BLaER1 (cell line): ENCODE measurements at regions not wholly inside any gene's neighbourhood (a gene's known extent, or its start where the extent isn't known, plus 50 kb on each side); places are given as distances from the start of the nearest gene placed in this dataset.
"Not testable (repeated sequence)": the region's sequence is repeated elsewhere in the genome, so short reads cannot be mapped to it uniquely, and the experiment has no call there.

Experiments used
- H3K27ac ChIP-seq: shearing (Covaris generic); formaldehyde crosslinking; 2 replicates; pipeline ENCODE4 v1.8.1; 2022
- H3K27me3 ChIP-seq: shearing (Covaris generic); formaldehyde crosslinking; 2 replicates; pipeline ENCODE4 v1.8.1; 2022
- H3K36me3 ChIP-seq: shearing (Covaris generic); formaldehyde crosslinking; 2 replicates; pipeline ENCODE4 v1.8.1; 2022
- H3K4me1 ChIP-seq: shearing (Covaris generic); formaldehyde crosslinking; 2 replicates; pipeline ENCODE4 v1.8.1; 2022
- H3K4me2 ChIP-seq: shearing (Covaris generic); formaldehyde crosslinking; 2 replicates; pipeline ENCODE4 v1.8.1; 2022
- H3K4me3 ChIP-seq: shearing (Covaris generic); formaldehyde crosslinking; 2 replicates; pipeline ENCODE4 v1.8.1; 2022
- H3K9ac ChIP-seq: shearing (Covaris generic); formaldehyde crosslinking; 2 replicates; pipeline ENCODE4 v1.8.1; 2022
- H3K9me3 ChIP-seq: shearing (Covaris generic); formaldehyde crosslinking; 2 replicates; pipeline ENCODE4 v1.8.1; 2022
- H4K20me1 ChIP-seq: shearing (Covaris generic); formaldehyde crosslinking; 2 replicates; pipeline ENCODE4 v1.8.1; 2022
- Cebpa-rat ChIP-seq: shearing (Covaris generic); IDR thresholded peaks from 2 replicates; pipeline ENCODE4 v1.8.1; 2022

DNA sequence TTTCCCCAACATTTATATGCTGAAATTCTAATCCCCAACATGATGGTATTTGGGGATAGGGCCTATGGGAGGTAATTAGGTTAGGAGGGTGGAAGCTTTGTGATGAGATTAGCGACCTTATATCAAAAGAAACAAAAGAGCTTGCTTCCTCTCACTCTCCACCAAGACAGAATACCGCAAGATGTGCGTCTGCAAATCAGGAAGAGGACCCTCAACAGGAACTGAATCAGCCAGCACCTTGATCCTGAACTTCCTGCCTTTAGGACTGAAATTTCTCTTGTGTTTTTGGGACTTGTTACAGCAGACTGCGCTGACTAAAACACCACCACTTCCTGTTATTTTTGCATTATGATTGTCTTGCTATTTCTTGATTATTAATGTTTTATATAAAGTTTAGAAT lies 1889.4 kb downstream of the C4orf33 start:
- H3K27me3 ChIP-seq: no peaks in the 10 kb centered on the region
- no peak overlapping the region for H3K27ac ChIP-seq
- TF ChIP-seq Cebpa-rat: no peak
- H3K9ac ChIP-seq: no peak overlapping the region
- H3K9me3 ChIP-seq: no peaks in the 10 kb centered on the region
- H3K4me1 ChIP-seq: peaks cover 4% of the 10 kb centered on the region; the same call in 1 of the 2 replicates
- H3K4me2 ChIP-seq: no peak overlapping the region
- no peaks in the 10 kb centered on the region for H3K36me3 ChIP-seq
- H3K4me3 ChIP-seq: no peak overlapping the region
- no peaks in the 10 kb centered on the region for H4K20me1 ChIP-seq

DNA sequence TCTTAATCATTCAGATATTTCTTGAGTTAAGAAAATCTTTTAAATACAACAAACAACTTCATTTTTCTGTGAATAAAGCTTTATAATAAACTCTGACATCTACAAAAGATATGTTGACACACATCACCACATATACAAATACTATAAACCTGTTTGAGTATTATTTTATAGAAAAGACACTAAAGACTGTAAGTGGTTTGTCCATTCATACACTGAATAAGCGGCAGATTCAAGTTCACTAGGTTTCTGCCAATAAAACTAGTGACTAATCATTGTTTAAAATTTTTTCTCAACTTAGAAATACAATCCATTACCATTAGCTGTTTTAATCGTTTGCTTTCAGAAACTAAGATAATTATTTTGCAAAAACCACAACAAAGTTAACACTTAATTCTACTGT lies 1900.0 kb downstream of the C4orf33 start:
- Histone ChIP-seq H3K9ac (no peak overlapping the region), H3K27me3 (no peaks in the 10 kb centered on the region), H3K36me3 (no peaks in the 10 kb centered on the region), H3K4me1 (no peaks in the 10 kb centered on the region), H3K4me3 (no peak overlapping the region), H4K20me1 (no peaks in the 10 kb centered on the region), H3K9me3 (no peaks in the 10 kb centered on the region), H3K27ac (no peak overlapping the region), H3K4me2 (no peak overlapping the region)
- TF ChIP-seq Cebpa-rat: no peak

DNA sequence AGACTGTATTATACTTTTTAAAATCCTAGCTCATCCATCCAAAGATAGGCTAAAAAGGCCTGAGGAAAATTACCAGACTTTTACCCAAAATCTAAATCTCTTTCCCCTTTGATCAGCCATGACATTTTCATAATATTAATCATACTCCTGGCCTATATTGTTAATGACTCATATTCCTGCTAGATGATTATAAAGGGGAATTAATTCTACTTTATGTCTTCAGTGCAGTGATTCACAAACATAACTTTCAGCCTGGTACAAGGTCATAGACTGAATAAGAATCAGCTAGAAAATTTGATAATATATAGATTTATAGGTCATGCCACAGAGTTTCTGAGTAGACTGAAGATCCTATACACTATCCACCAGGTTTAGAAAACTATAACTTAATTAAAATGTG lies 1905.4 kb downstream of the C4orf33 start:
- Histone ChIP-seq H3K27ac (no peak overlapping the region), H3K9me3 (no peaks in the 10 kb centered on the region), H3K9ac (no peak overlapping the region), H3K4me1 (no peaks in the 10 kb centered on the region), H3K4me2 (no peak overlapping the region), H3K4me3 (no peak overlapping the region), H3K27me3 (no peaks in the 10 kb centered on the region), H3K36me3 (no peaks in the 10 kb centered on the region), H4K20me1 (no peaks in the 10 kb centered on the region)
- TF ChIP-seq Cebpa-rat: no peak

DNA sequence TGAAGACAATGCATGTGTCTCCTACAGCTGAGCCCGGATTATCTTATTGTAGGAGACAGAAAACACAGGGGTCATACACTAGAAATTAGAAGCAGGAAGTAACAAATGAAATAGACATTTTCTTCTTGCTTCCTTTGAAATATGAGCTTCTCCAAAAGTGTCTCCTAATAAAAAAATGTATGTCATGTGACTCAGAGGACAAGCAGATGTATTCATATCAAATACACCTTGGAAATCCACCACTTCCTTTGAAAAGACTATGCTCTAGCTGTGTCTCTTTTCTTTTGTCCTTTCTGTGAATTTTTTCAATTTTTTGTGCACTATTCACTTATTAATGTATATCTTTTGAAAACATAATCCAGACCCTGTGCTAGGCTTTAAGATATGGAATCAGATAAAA lies 1906.2 kb downstream of the C4orf33 start:
- TF ChIP-seq Cebpa-rat: no peak
- Histone ChIP-seq H3K27me3 (no peaks in the 10 kb centered on the region), H3K4me2 (no peak overlapping the region)

DNA sequence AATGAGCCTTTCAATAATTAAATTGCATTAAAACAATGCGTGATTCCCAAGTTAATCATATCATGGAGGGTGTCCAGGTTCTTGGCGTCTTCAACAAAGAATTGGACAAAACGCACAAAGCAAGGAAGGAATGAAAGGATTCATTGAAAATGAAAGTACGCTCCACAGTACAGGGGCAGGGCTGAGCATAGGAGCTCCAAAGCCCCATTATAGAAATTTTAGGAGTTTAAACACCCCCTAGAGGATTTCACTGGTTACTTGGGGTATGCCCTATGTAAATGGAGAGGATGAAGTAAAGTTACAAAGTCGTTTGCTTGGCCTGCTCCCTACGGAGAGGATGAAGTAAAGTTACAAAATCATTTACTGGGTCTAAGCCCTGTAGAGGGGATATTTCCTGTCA lies 1910.4 kb downstream of the C4orf33 start:
- no peak overlapping the region for H3K27ac ChIP-seq
- no peak for TF ChIP-seq Cebpa-rat
- peaks cover 12% of the 10 kb centered on the region; the same call in 1 of the 2 replicates for H3K9me3 ChIP-seq
- H3K9ac ChIP-seq: no peak overlapping the region
- no peaks in the 10 kb centered on the region for H4K20me1 ChIP-seq
- no peak overlapping the region for H3K4me2 ChIP-seq
- no peaks in the 10 kb centered on the region for H3K36me3 ChIP-seq
- H3K4me1 ChIP-seq: no peaks in the 10 kb centered on the region
- no peaks in the 10 kb centered on the region for H3K27me3 ChIP-seq
- no peak overlapping the region for H3K4me3 ChIP-seq

More for the DNA sequence above, 1906.2 kb downstream of the C4orf33 start:
- H3K4me3 ChIP-seq: no peak overlapping the region
- H3K27ac ChIP-seq: no peak overlapping the region
- no peaks in the 10 kb centered on the region for H3K9me3 ChIP-seq
- no peaks in the 10 kb centered on the region for H3K4me1 ChIP-seq
- no peaks in the 10 kb centered on the region for H4K20me1 ChIP-seq
- H3K36me3 ChIP-seq: no peaks in the 10 kb centered on the region
- H3K9ac ChIP-seq: no peak overlapping the region

DNA sequence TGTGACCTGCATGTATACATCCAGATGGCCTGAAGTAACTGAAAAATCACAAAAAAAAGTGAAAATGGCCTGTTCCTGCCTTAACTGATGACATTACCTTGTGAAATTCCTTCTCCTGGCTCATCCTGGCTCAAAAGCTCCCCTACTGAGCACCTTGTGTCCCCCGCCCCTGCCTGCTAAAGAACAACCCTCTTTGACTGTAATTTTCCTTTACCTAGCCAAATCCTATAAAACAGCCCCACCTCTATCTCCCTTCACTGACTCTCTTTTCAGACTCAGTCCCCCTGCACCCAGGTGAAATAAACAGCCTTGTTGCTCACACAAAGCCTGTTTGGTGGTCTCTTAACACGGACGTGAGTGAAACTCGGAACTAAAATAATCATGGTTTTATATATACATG lies 1916.0 kb downstream of the C4orf33 start:
- H3K36me3 ChIP-seq, H3K27me3 ChIP-seq, H3K9ac ChIP-seq, H3K4me3 ChIP-seq, H3K4me1 ChIP-seq, H3K4me2 ChIP-seq, H3K27ac ChIP-seq, H4K20me1 ChIP-seq: not testable (repeated sequence)
- H3K9me3 ChIP-seq: peaks cover 12% of the 10 kb centered on the region; the same call in 1 of the 2 replicates

DNA sequence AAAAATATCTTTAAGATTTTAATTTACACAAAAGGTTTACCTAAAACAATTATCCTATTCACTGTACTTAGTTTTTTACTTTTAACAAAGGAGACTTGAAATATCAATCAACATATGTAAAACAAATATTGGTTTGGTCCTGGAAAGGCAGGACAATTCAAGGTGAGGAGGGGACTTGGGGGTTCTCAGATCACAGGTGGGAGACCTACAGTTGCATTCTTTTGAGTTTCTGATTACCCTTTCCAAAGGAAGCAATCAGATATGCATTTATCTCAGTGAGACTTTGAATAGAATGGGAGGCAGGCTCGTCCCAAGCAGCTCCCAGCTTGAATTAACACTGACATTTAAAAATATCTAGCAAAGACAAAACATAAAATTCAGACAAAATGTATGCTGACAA lies 1917.3 kb downstream of the C4orf33 start:
- Histone ChIP-seq H3K27me3 (no peaks in the 10 kb centered on the region), H3K9me3 (peaks cover 12% of the 10 kb centered on the region; the same call in 1 of the 2 replicates), H3K4me3 (no peak overlapping the region), H4K20me1 (no peaks in the 10 kb centered on the region), H3K4me2 (no peak overlapping the region), H3K27ac (no peak overlapping the region), H3K9ac (no peak overlapping the region), H3K36me3 (no peaks in the 10 kb centered on the region), H3K4me1 (no peaks in the 10 kb centered on the region)
- no peak for TF ChIP-seq Cebpa-rat

DNA sequence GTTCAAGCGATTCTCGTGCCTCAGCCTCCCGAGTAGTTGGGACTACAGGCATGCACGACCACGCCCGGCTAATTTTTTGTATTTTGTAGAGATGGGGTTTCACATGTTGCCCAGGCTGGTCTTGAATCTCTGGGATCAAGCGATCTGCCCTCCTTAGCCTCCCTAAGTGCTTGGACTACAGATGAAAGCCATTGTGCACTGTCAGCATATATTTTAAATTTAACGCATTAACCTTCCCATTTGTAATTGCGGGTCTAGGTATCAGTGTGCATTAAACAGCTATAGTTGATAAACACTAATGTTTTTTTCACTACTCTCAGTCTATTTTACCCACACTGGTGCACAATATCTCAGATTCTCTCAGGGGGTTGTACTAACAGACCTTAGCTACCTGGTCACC lies 1930.8 kb downstream of the C4orf33 start:
- Histone ChIP-seq H3K4me1 (no peaks in the 10 kb centered on the region), H3K36me3 (no peaks in the 10 kb centered on the region), H3K9me3 (no peaks in the 10 kb centered on the region), H3K9ac (no peak overlapping the region), H3K4me2 (no peak overlapping the region), H4K20me1 (no peaks in the 10 kb centered on the region), H3K27ac (no peak overlapping the region), H3K27me3 (no peaks in the 10 kb centered on the region), H3K4me3 (no peak overlapping the region)
- no peak for TF ChIP-seq Cebpa-rat

DNA sequence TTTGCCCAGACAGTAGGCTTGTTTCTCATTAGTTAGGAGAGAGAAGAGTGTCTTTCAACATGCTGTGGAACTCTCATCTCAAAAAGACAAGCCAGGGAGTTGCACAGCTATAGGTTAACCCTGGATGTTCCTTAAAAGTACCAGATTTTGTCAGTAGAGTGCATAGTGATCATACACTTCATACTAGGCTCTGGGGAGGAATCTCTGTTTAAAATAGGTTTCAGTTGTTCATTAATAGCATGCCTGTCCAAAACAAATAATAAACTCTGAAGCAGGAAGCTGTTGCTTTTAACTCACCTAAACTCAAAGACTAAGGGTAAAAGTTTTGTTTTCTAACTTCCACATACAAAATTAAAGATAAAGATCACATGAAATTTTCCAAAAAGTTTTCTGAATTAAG lies 1948.4 kb downstream of the C4orf33 start:
- Histone ChIP-seq H4K20me1 (no peaks in the 10 kb centered on the region), H3K9ac (no peak overlapping the region), H3K4me1 (no peaks in the 10 kb centered on the region), H3K27me3 (no peaks in the 10 kb centered on the region), H3K9me3 (no peaks in the 10 kb centered on the region), H3K4me3 (no peak overlapping the region), H3K27ac (no peak overlapping the region), H3K4me2 (no peak overlapping the region), H3K36me3 (no peaks in the 10 kb centered on the region)
- no peak for TF ChIP-seq Cebpa-rat

DNA sequence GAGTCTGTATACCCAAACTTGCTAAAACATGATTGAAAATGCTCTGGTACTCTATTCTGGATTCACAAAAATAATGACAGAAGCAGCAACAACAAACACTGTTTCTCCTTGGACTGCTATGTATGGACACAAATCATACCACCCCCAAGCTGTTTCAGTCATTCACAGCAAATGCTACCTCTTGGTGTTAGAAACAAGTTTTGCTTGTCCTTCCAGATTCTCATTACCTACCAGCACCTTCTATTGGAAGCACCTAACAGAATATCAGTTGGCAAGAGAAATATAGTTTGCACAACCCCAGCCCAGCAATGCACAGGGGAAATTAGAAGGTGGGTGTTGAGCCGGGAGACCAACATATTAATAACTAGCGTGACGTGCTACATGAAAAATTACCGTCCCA lies 1950.9 kb downstream of the C4orf33 start:
- Histone ChIP-seq H3K9ac (no peak overlapping the region), H3K27me3 (no peaks in the 10 kb centered on the region), H3K4me2 (no peak overlapping the region), H3K27ac (no peak overlapping the region), H3K4me1 (no peaks in the 10 kb centered on the region), H3K9me3 (no peaks in the 10 kb centered on the region), H4K20me1 (no peaks in the 10 kb centered on the region), H3K36me3 (no peaks in the 10 kb centered on the region), H3K4me3 (no peak overlapping the region)
- TF ChIP-seq Cebpa-rat: no peak

DNA sequence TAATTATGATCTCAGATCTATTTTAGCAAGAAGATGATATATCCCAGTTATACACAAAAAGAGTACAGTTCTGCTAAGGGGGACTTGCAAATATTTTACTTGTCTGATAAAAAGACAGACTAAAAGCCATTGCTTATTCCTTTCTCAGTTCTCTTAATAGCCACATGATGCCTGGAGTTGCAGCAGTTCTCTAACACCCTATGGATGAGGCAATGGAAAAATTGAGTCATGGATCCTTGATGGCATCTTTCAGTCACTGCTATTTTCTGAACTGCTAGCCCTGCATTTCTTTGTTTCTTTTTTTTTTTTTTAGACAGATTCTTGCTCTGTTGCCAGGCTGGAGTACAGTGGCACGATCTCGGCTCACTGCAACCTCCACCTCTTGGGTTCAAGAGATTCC lies 1956.7 kb downstream of the C4orf33 start:
- Histone ChIP-seq H3K9me3 (no peaks in the 10 kb centered on the region), H3K9ac (no peak overlapping the region), H3K36me3 (no peaks in the 10 kb centered on the region), H4K20me1 (no peaks in the 10 kb centered on the region), H3K27ac (no peak overlapping the region), H3K4me1 (no peaks in the 10 kb centered on the region), H3K4me2 (no peak overlapping the region), H3K27me3 (no peaks in the 10 kb centered on the region), H3K4me3 (no peak overlapping the region)
- no peak for TF ChIP-seq Cebpa-rat
